Body of pancreas (tissue), 4 donors: ENCODE measurements at regions not wholly inside any gene's neighbourhood (a gene's known extent, or its start where the extent isn't known, plus 50 kb on each side); places are given as distances from the start of the nearest gene placed in this dataset.

ENCODE experiments used
- ATAC-seq: fragments of 150-250 bp; one replicate; pipeline ENCODE4 v1.9.1; 2016
- DNase-seq, 4 donors: peaks; one replicate each; pipeline ENCODE4 v3.0.0-alpha.2; 2019
- H3K27ac ChIP-seq, 4 donors: fragments of 200-600 bp; sonication (generic); 1 replicate in 3 of 4; 2 replicates in 1 of 4; pipeline versions ENCODE4 v1.5.1 to v1.6.1; 2016 to 2019; ENCODE audit warnings: mild to moderate bottlenecking in 1 of 4, mixed read lengths in 1 of 4, moderate library complexity in 1 of 4
- H3K27me3 ChIP-seq, 2 donors: fragments of 200-600 bp; sonication (generic); one replicate each; pipeline ENCODE4 v1.6.0; 2016; ENCODE audit warnings: mild to moderate bottlenecking in 1 of 2
- H3K36me3 ChIP-seq, 2 donors: fragments of 200-600 bp; sonication (generic); replicated peaks in 1 of 2; 2 replicates each; pipeline ENCODE4 v1.5.1; 2016; ENCODE audit warnings: low read depth in 2 of 2; ENCODE audit not compliant: insufficient read depth in 1 of 2
- H3K4me1 ChIP-seq: fragments of 200-600 bp; sonication (generic); one replicate; pipeline ENCODE4 v1.6.0; 2016
- H3K4me3 ChIP-seq, 2 donors: fragments of 200-600 bp; sonication (generic); 1 replicate in 1 of 2; 2 replicates in 1 of 2; pipeline ENCODE4 v1.5.1; 2016 to 2019
- H3K9me3 ChIP-seq, 3 donors: fragments of 200-600 bp; sonication (generic); 1 replicate in 2 of 3; 2 replicates in 1 of 3; pipeline ENCODE4 v1.5.1; 2016
- CTCF ChIP-seq, 7 experiments: fragments of 450-650 bp in 4 of 7; fragments of 200-600 bp in 3 of 7; sonication (generic) in 3 of 7; IDR thresholded peaks; one replicate each; pipeline ENCODE4 v1.5.1; 2016 to 2019; ENCODE audit warnings: antibody characterized with exemption in 7 of 7
- POLR2A ChIP-seq, 3 donors: fragments of 450-650 bp; IDR thresholded peaks; one replicate each; pipeline ENCODE4 v1.6.1; 2016; ENCODE audit warnings: antibody characterized with exemption in 3 of 3, mild to moderate bottlenecking in 2 of 3
- WGBS, 2 donors: methylation state at CpG; one replicate each; pipeline ENCODE4 v1.1.5; 2017; 5-methylcytosine and 5-hydroxymethylcytosine counted together
- intact Hi-C: fragments of 100-400 bp; cut with DNase I; formaldehyde crosslinking; loops from one replicate; pipeline ENCODE4 v1.15.1; 2023

GRCh38 chr1:209387271-209387968 lies 196.1 kb upstream of the CAMK1G start:
- no peak overlapping the region for H3K4me3 ChIP-seq
- H3K27me3 ChIP-seq = no peaks in the 10 kb centered on the region
- 82 to 86% methylated on average over 5 of the region's 5 CpGs for WGBS, 2 donors
- intact Hi-C loops = no loop called here
- no peaks in the 10 kb centered on the region for H3K4me1 ChIP-seq
- H3K9me3 ChIP-seq = no peaks in the 10 kb centered on the region
- ATAC-seq (no peak), DNase-seq (no peak)
- H3K27ac ChIP-seq = no peak overlapping the region
- TF ChIP-seq CTCF (IDR thresholded peaks at IDR 0.05) (no peak), POLR2A (IDR thresholded peaks at IDR 0.05) (no peak)
- H3K36me3 ChIP-seq = no peaks in the 10 kb centered on the region

GRCh38 chr1:209387969-209388329 lies 195.6 kb upstream of the CAMK1G start:
- 80 to 81% methylated on average over 2 of the region's 2 CpGs for WGBS, 2 donors
- DNase-seq = no peak
- Histone ChIP-seq H3K27ac (no peak overlapping the region), H3K9me3 (no peaks in the 10 kb centered on the region), H3K27me3 (no peaks in the 10 kb centered on the region), H3K36me3 (no peaks in the 10 kb centered on the region), H3K4me1 (no peaks in the 10 kb centered on the region), H3K4me3 (no peak overlapping the region)
- no peak for ATAC-seq
- intact Hi-C loops = no loop called here
- TF ChIP-seq POLR2A (IDR thresholded peaks at IDR 0.05) (no peak), CTCF (IDR thresholded peaks at IDR 0.05) (no peak)

- Histone ChIP-seq H3K27ac (no peak overlapping the region), H3K9me3 (no peaks in the 10 kb centered on the region), H3K36me3 (no peaks in the 10 kb centered on the region), H3K4me3 (no peak overlapping the region), H3K27me3 (no peaks in the 10 kb centered on the region), H3K4me1 (no peaks in the 10 kb centered on the region)
- intact Hi-C loops = no loop called here
- 81 to 100% methylated on average over 1 of the region's 1 CpG for WGBS, 2 donors
- DNase-seq = no peak
- no peak for ATAC-seq
- TF ChIP-seq CTCF (IDR thresholded peaks at IDR 0.05) (no peak), POLR2A (IDR thresholded peaks at IDR 0.05) (no peak)
These were observed 195.2 kb upstream of the CAMK1G start for GRCh38 chr1:209388358-209388757.

- TF ChIP-seq CTCF (IDR thresholded peaks at IDR 0.05) (no peak), POLR2A (IDR thresholded peaks at IDR 0.05) (no peak)
- H3K36me3 ChIP-seq = no peaks in the 10 kb centered on the region
- H3K27me3 ChIP-seq = no peaks in the 10 kb centered on the region
- DNase-seq (no peak), ATAC-seq (no peak)
- WGBS, 2 donors = 75 to 82% methylated on average over 1 of the region's 1 CpG
- intact Hi-C loops = no loop called here
- no peak overlapping the region for H3K27ac ChIP-seq
- no peaks in the 10 kb centered on the region for H3K4me1 ChIP-seq
- no peaks in the 10 kb centered on the region for H3K9me3 ChIP-seq
- H3K4me3 ChIP-seq = no peak overlapping the region
These were observed 194.3 kb upstream of the CAMK1G start for GRCh38 chr1:209389258-209389657.

- 43 to 47% methylated on average over 1 of the region's 1 CpG for WGBS, 2 donors
- H3K27ac ChIP-seq = no peak overlapping the region
These were observed 193.5 kb upstream of the CAMK1G start for GRCh38 chr1:209389975-209390374.

More at GRCh38 chr1:209389975-209390374, 193.5 kb upstream of the CAMK1G start:
- DNase-seq = no peak
- Histone ChIP-seq H3K27me3 (no peaks in the 10 kb centered on the region), H3K4me1 (no peaks in the 10 kb centered on the region), H3K4me3 (no peak overlapping the region), H3K36me3 (no peaks in the 10 kb centered on the region), H3K9me3 (no peaks in the 10 kb centered on the region)
- TF ChIP-seq CTCF (IDR thresholded peaks at IDR 0.05) (no peak), POLR2A (IDR thresholded peaks at IDR 0.05) (no peak)
- no peak for ATAC-seq
- intact Hi-C loops = no loop called here
